Cardiac fibroblast (primary cell): ENCODE measurements at regions not wholly inside any gene's neighbourhood (a gene's known extent, or its start where the extent isn't known, plus 50 kb on each side); places are given as distances from the start of the nearest gene placed in this dataset.
A peak's percentile ranks its signal among the peaks of the same experiment; 100 is the strongest.

Experiments
- DNase-seq, 2 donors: peaks; one replicate each; pipeline versions ENCODE4 v3.0.0 to v3.0.0-alpha.2; 2010; ENCODE audit warnings: low read depth in 2 of 2
- H3K4me3 ChIP-seq, 2 donors: replicated peaks in 1 of 2; 1 replicate in 1 of 2; 2 replicates in 1 of 2; pipeline ENCODE4 v1.5.1; 2011; ENCODE audit warnings: low read depth in 2 of 2, low read length in 2 of 2, mild to moderate bottlenecking in 2 of 2, moderate library complexity in 1 of 2
- CTCF ChIP-seq: IDR thresholded peaks from one replicate; pipeline ENCODE4 v1.5.1; 2011; ENCODE audit warnings: low read depth, mild to moderate bottlenecking, low read length, inconsistent platforms

- no peak for DNase-seq
- TF ChIP-seq CTCF: no peak
- H3K4me3 ChIP-seq: no peak overlapping the region
These were observed 94.3 kb downstream of the NHLRC3 start for GRCh38 chr13:39132286-39133230.

- no peak overlapping the region for H3K4me3 ChIP-seq
- no peak for TF ChIP-seq CTCF
- DNase-seq: no peak
These were observed 95.5 kb downstream of the NHLRC3 start for GRCh38 chr13:39133781-39134180.

- H3K4me3 ChIP-seq: no peak overlapping the region
- no peak for DNase-seq
- TF ChIP-seq CTCF: no peak
These were observed 96.3 kb downstream of the NHLRC3 start for GRCh38 chr13:39134574-39134973.

GRCh38 chr13:39144391-39144790, 106.1 kb downstream of the NHLRC3 start:
- no peak for DNase-seq
- no peak overlapping the region for H3K4me3 ChIP-seq
- TF ChIP-seq CTCF: no peak

GRCh38 chr13:39144941-39145533, 106.8 kb downstream of the NHLRC3 start:
- peak; percentile 83 to 84 for DNase-seq
- peak; percentile 84 for TF ChIP-seq CTCF
- no peak overlapping the region for H3K4me3 ChIP-seq

GRCh38 chr13:39148513-39148961, 110.3 kb downstream of the NHLRC3 start:
- DNase-seq: peak; percentile 74 to 79
- H3K4me3 ChIP-seq: no peak overlapping the region
- TF ChIP-seq CTCF: no peak
